Peyer's patch (tissue), 4 donors: ENCODE measurements at regions not wholly inside any gene's neighbourhood (a gene's known extent, or its start where the extent isn't known, plus 50 kb on each side); places are given as distances from the start of the nearest gene placed in this dataset.

Source experiments
- CTCF ChIP-seq, 6 experiments: fragments of 450-650 bp in 4 of 6; fragments of 200-600 bp in 2 of 6; sonication (generic) in 1 of 6; IDR thresholded peaks; one replicate each; pipeline ENCODE4 v1.5.1; 2017 to 2019; ENCODE audit warnings: antibody characterized with exemption in 6 of 6, mild to moderate bottlenecking in 3 of 6, moderate library complexity in 1 of 6
- POLR2A ChIP-seq, 2 donors: fragments of 450-650 bp; IDR thresholded peaks; one replicate each; pipeline ENCODE4 v1.5.1; 2017; ENCODE audit warnings: antibody characterized with exemption in 2 of 2, mild to moderate bottlenecking in 2 of 2, moderate library complexity in 2 of 2

GRCh38 chrX:39162322-39162735, 361.1 kb downstream of the MID1IP1 start:
- TF ChIP-seq CTCF (IDR thresholded peaks at IDR 0.05), result peak in 2 of 6 experiments; percentile 11 to 21
- no peak for TF ChIP-seq POLR2A (IDR thresholded peaks at IDR 0.05)
